ENCODE measurements at regions not wholly inside any gene's neighbourhood (a gene's known extent, or its start where the extent isn't known, plus 50 kb on each side); places are given as distances from the start of the nearest gene placed in this dataset.

GRCh38 chr9:99398241-99398640 is 176.2 kb downstream of the SEC61B start:
- 37% methylated on average over 2 of the region's 2 CpGs for WGBS
- no peak overlapping the region for H3K14ac ChIP-seq (ENCODE audit: low read length in 2 of 2)

GRCh38 chr9:99399474-99399873 is 177.4 kb downstream of the SEC61B start:
- Histone ChIP-seq H4K91ac (ENCODE audit: low read length) (no peak overlapping the region), H4K8ac (ENCODE audit: low read length) (peak overlapping the region; percentile 32), H3K27me3 (ENCODE audit: control insufficient read depth in 1 of 2, insufficient read depth in 1 of 2, low read length in 2 of 2) (no peaks in the 10 kb centered on the region), H3K4me3 (ENCODE audit: insufficient read depth in 1 of 2, low read depth in 1 of 2, low read length in 2 of 2) (no peak overlapping the region), H2BK12ac (ENCODE audit: low read length in 2 of 2) (no peak overlapping the region), H3K36me3 (ENCODE audit: control insufficient read depth in 1 of 2, insufficient read depth in 2 of 2, low read depth in 1 of 2, low read length in 2 of 2) (no peaks in the 10 kb centered on the region), H2BK120ac (ENCODE audit: low read depth, low read length) (no peak overlapping the region), H3K9ac (ENCODE audit: low read length) (no peak overlapping the region), H3K9me3 (ENCODE audit: control insufficient read depth, low read length) (no peaks in the 10 kb centered on the region), H3K4ac (ENCODE audit: low read depth in 1 of 2, low read length in 2 of 2) (no peak overlapping the region), H2BK5ac (ENCODE audit: low read depth, low read length, poor library complexity, severe bottlenecking) (no peak overlapping the region), H3K79me1 (replicated peaks; ENCODE audit: low read length, poor library complexity, severe bottlenecking) (no peaks in the 10 kb centered on the region), H3K18ac (ENCODE audit: low read depth in 1 of 2, low read length in 2 of 2) (no peak overlapping the region), H3K4me1 (ENCODE audit: control insufficient read depth, insufficient read depth, low read depth, low read length) (no peaks in the 10 kb centered on the region), H3K23ac (ENCODE audit: low read length in 2 of 2) (no peak overlapping the region), H2BK15ac (ENCODE audit: low read depth, poor library complexity, severe bottlenecking) (no peak overlapping the region), H2AFZ (ENCODE audit: low read depth, low read length) (no peak overlapping the region), H3K27ac (ENCODE audit: low read length, poor library complexity, severe bottlenecking) (no peak overlapping the region), H3K4me2 (ENCODE audit: low read length, poor library complexity, severe bottlenecking) (no peak overlapping the region), H2AK5ac (ENCODE audit: low read length, severe bottlenecking) (no peak overlapping the region), H3K14ac (ENCODE audit: low read length in 2 of 2) (no peak overlapping the region)
- no peak for DNase-seq
- 96% methylated on average over 5 of the region's 5 CpGs for WGBS

More at GRCh38 chr9:99398241-99398640, 176.2 kb downstream of the SEC61B start:
- H3K4me1 ChIP-seq (ENCODE audit: control insufficient read depth, insufficient read depth, low read depth, low read length) = no peaks in the 10 kb centered on the region
- H4K91ac ChIP-seq (ENCODE audit: low read length) = no peak overlapping the region
- no peak overlapping the region for H3K23ac ChIP-seq (ENCODE audit: low read length in 2 of 2)
- peak; percentile 24 for DNase-seq
- H3K36me3 ChIP-seq (ENCODE audit: control insufficient read depth in 1 of 2, insufficient read depth in 2 of 2, low read depth in 1 of 2, low read length in 2 of 2) = no peaks in the 10 kb centered on the region
- H2BK120ac ChIP-seq (ENCODE audit: low read depth, low read length) = no peak overlapping the region
- H2BK15ac ChIP-seq (ENCODE audit: low read depth, poor library complexity, severe bottlenecking) = no peak overlapping the region
- H3K9ac ChIP-seq (ENCODE audit: low read length) = no peak overlapping the region
- H3K4ac ChIP-seq (ENCODE audit: low read depth in 1 of 2, low read length in 2 of 2) = no peak overlapping the region
- no peak overlapping the region for H2AFZ ChIP-seq (ENCODE audit: low read depth, low read length)
- no peak overlapping the region for H3K18ac ChIP-seq (ENCODE audit: low read depth in 1 of 2, low read length in 2 of 2)
- H2BK12ac ChIP-seq (ENCODE audit: low read length in 2 of 2) = peak overlapping the region in 1 of 2 experiments; percentile 12
- no peak overlapping the region for H3K27ac ChIP-seq (ENCODE audit: low read length, poor library complexity, severe bottlenecking)
- H3K27me3 ChIP-seq (ENCODE audit: control insufficient read depth in 1 of 2, insufficient read depth in 1 of 2, low read length in 2 of 2) = peaks cover 0 to under 1% of the 10 kb centered on the region in 2 experiments
- H2BK5ac ChIP-seq (ENCODE audit: low read depth, low read length, poor library complexity, severe bottlenecking) = no peak overlapping the region
- H2AK5ac ChIP-seq (ENCODE audit: low read length, severe bottlenecking) = no peak overlapping the region
- no peaks in the 10 kb centered on the region for H3K9me3 ChIP-seq (ENCODE audit: control insufficient read depth, low read length)
- H4K8ac ChIP-seq (ENCODE audit: low read length) = no peak overlapping the region
- no peaks in the 10 kb centered on the region for H3K79me1 ChIP-seq (replicated peaks; ENCODE audit: low read length, poor library complexity, severe bottlenecking)
- no peak overlapping the region for H3K4me3 ChIP-seq (ENCODE audit: insufficient read depth in 1 of 2, low read depth in 1 of 2, low read length in 2 of 2)
- H3K4me2 ChIP-seq (ENCODE audit: low read length, poor library complexity, severe bottlenecking) = no peak overlapping the region

GRCh38 chr9:99400184-99400731 is 178.2 kb downstream of the SEC61B start:
- Histone ChIP-seq H3K27me3 (ENCODE audit: control insufficient read depth in 1 of 2, insufficient read depth in 1 of 2, low read length in 2 of 2) (no peaks in the 10 kb centered on the region), H3K14ac (ENCODE audit: low read length in 2 of 2) (peak overlapping the region in 1 of 2 experiments; percentile 79), H3K36me3 (ENCODE audit: control insufficient read depth in 1 of 2, insufficient read depth in 2 of 2, low read depth in 1 of 2, low read length in 2 of 2) (no peaks in the 10 kb centered on the region), H2BK12ac (ENCODE audit: low read length in 2 of 2) (no peak overlapping the region), H3K9me3 (ENCODE audit: control insufficient read depth, low read length) (no peaks in the 10 kb centered on the region), H4K91ac (ENCODE audit: low read length) (peak overlapping the region; percentile 6), H3K18ac (ENCODE audit: low read depth in 1 of 2, low read length in 2 of 2) (peak overlapping the region; percentile 19 to 77), H3K9ac (ENCODE audit: low read length) (no peak overlapping the region), H3K4me2 (ENCODE audit: low read length, poor library complexity, severe bottlenecking) (no peak overlapping the region), H2BK5ac (ENCODE audit: low read depth, low read length, poor library complexity, severe bottlenecking) (no peak overlapping the region), H3K4ac (ENCODE audit: low read depth in 1 of 2, low read length in 2 of 2) (no peak overlapping the region), H3K79me1 (replicated peaks; ENCODE audit: low read length, poor library complexity, severe bottlenecking) (no peaks in the 10 kb centered on the region), H2BK120ac (ENCODE audit: low read depth, low read length) (no peak overlapping the region), H3K23ac (ENCODE audit: low read length in 2 of 2) (peak overlapping the region in 1 of 2 experiments; percentile 54), H3K4me3 (ENCODE audit: insufficient read depth in 1 of 2, low read depth in 1 of 2, low read length in 2 of 2) (no peak overlapping the region), H2BK15ac (ENCODE audit: low read depth, poor library complexity, severe bottlenecking) (no peak overlapping the region), H3K27ac (ENCODE audit: low read length, poor library complexity, severe bottlenecking) (no peak overlapping the region), H2AFZ (ENCODE audit: low read depth, low read length) (no peak overlapping the region), H3K4me1 (ENCODE audit: control insufficient read depth, insufficient read depth, low read depth, low read length) (no peaks in the 10 kb centered on the region), H4K8ac (ENCODE audit: low read length) (peak overlapping the region; percentile 2), H2AK5ac (ENCODE audit: low read length, severe bottlenecking) (no peak overlapping the region)
- WGBS = 74% methylated on average over 5 of the region's 5 CpGs
- DNase-seq = peak; percentile 77

- Histone ChIP-seq H3K14ac (ENCODE audit: low read length in 2 of 2) (no peak overlapping the region), H4K8ac (ENCODE audit: low read length) (no peak overlapping the region), H3K9ac (ENCODE audit: low read length) (no peak overlapping the region), H2BK15ac (ENCODE audit: low read depth, poor library complexity, severe bottlenecking) (no peak overlapping the region), H2BK12ac (ENCODE audit: low read length in 2 of 2) (no peak overlapping the region), H3K4me2 (ENCODE audit: low read length, poor library complexity, severe bottlenecking) (no peak overlapping the region), H3K27me3 (ENCODE audit: control insufficient read depth in 1 of 2, insufficient read depth in 1 of 2, low read length in 2 of 2) (no peaks in the 10 kb centered on the region), H3K18ac (ENCODE audit: low read depth in 1 of 2, low read length in 2 of 2) (peak overlapping the region in 1 of 2 experiments; percentile 58), H3K4ac (ENCODE audit: low read depth in 1 of 2, low read length in 2 of 2) (no peak overlapping the region), H3K27ac (ENCODE audit: low read length, poor library complexity, severe bottlenecking) (no peak overlapping the region), H3K4me1 (ENCODE audit: control insufficient read depth, insufficient read depth, low read depth, low read length) (no peaks in the 10 kb centered on the region), H3K79me1 (replicated peaks; ENCODE audit: low read length, poor library complexity, severe bottlenecking) (no peaks in the 10 kb centered on the region), H2BK5ac (ENCODE audit: low read depth, low read length, poor library complexity, severe bottlenecking) (no peak overlapping the region), H2AFZ (ENCODE audit: low read depth, low read length) (no peak overlapping the region), H2AK5ac (ENCODE audit: low read length, severe bottlenecking) (no peak overlapping the region), H2BK120ac (ENCODE audit: low read depth, low read length) (no peak overlapping the region), H3K4me3 (ENCODE audit: insufficient read depth in 1 of 2, low read depth in 1 of 2, low read length in 2 of 2) (no peak overlapping the region), H4K91ac (ENCODE audit: low read length) (no peak overlapping the region), H3K9me3 (ENCODE audit: control insufficient read depth, low read length) (no peaks in the 10 kb centered on the region), H3K36me3 (ENCODE audit: control insufficient read depth in 1 of 2, insufficient read depth in 2 of 2, low read depth in 1 of 2, low read length in 2 of 2) (no peaks in the 10 kb centered on the region), H3K23ac (ENCODE audit: low read length in 2 of 2) (no peak overlapping the region)
- no peak for DNase-seq
- 58% methylated on average over 3 of the region's 3 CpGs for WGBS
Measured at GRCh38 chr9:99401680-99402504, 179.8 kb downstream of the SEC61B start.

All from mesenchymal stem cell (in vitro differentiated cells and primary cell).